ENCODE measurements at regions not wholly inside any gene's neighbourhood (a gene's known extent, or its start where the extent isn't known, plus 50 kb on each side); places are given as distances from the start of the nearest gene placed in this dataset.

DNA sequence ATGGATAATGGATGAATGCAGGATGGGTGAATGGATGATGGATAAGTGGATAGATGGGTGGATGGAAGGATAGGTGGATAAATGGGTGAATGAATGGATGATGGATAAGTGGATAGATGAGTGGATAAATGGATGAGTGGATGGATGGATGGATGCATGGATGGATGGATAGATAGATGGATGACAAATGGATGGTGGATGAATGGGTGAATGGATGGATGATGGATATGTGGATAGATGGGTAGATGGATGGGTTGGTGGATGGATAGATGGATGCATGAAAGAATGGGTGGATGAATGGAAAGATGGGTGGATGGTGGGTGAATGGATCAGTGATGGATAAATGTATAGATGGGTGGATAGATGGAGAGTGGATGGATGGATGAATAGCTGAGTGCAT, 564.8 kb downstream of the MIAT start:
- CTCF ChIA-PET, result no interaction called here
- H3K4me1 Mint-ChIP-seq, result no peaks in the 10 kb centered on the region
- TF ChIP-seq EZH2 (IDR thresholded peaks at IDR 0.05; ENCODE audit: borderline replicate concordance, insufficient read depth, low read depth, low read length, poor library complexity, severe bottlenecking), result no peak
- TF ChIP-seq, protein P1, sequence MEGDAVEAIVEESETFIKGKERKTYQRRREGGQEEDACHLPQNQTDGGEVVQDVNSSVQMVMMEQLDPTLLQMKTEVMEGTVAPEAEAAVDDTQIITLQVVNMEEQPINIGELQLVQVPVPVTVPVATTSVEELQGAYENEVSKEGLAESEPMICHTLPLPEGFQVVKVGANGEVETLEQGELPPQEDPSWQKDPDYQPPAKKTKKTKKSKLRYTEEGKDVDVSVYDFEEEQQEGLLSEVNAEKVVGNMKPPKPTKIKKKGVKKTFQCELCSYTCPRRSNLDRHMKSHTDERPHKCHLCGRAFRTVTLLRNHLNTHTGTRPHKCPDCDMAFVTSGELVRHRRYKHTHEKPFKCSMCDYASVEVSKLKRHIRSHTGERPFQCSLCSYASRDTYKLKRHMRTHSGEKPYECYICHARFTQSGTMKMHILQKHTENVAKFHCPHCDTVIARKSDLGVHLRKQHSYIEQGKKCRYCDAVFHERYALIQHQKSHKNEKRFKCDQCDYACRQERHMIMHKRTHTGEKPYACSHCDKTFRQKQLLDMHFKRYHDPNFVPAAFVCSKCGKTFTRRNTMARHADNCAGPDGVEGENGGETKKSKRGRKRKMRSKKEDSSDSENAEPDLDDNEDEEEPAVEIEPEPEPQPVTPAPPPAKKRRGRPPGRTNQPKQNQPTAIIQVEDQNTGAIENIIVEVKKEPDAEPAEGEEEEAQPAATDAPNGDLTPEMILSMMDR (IDR thresholded peaks at IDR 0.05), result no peak

DNA sequence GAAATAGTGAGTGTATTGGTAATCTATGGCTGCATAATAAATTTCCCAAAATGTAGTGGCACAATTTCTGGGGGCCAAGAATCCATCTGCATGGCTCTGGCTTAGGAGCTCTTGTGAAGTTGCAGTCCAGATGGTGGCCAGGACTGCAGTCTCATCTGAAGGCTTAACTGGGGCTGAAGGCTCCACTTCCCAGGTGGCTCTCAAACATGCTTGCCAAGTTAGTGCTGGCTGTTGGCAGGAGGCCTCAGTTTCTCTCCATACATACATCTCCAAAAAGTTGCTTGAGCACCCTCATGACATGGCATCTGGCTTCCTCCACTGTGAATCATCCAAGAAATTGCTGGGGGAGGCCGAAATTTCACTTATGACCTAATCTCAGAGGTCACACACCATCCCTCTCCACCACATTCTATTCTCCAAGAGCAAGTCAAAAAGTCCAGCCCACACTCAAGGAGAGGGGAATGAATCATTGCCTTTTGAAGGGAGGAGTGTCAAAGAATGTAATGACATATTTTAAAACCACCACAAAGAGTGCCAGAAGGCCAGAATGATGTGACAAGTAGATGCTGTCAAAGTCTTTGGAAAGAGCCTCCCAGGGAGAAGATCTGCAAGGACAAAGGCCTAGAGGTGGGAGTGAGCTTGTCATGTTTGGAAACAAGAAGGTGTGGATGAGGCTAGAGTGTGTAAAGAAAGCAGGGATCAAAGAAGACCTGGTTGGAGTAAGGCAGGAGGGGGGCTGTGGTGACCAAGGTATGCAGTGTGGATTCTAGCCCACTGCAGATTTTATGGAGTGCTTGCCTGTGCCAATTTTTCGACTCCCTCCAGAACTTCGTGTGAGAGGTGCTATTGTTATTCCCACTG, 566.2 kb downstream of the MIAT start:
- Mint-ChIP-seq H3K27me3 (peaks cover 8% of the 10 kb centered on the region), H3K9me3 (ENCODE audit: insufficient read depth) (no peaks in the 10 kb centered on the region), H3K27ac (no peak overlapping the region), H3K4me1 (no peaks in the 10 kb centered on the region), H3K4me3 (no peak overlapping the region)
- no peak overlapping the region for H3K27ac ChIP-seq (ENCODE audit: low read length in 2 of 2)
- H3K4me2 ChIP-seq (replicated peaks; ENCODE audit: low read depth, low read length, poor library complexity, severe bottlenecking), result no peak overlapping the region
- TF ChIP-seq, protein P1 (IDR thresholded peaks at IDR 0.05), result no peak
- no peak for TF ChIP-seq EZH2 (IDR thresholded peaks at IDR 0.05; ENCODE audit: borderline replicate concordance, insufficient read depth, low read depth, low read length, poor library complexity, severe bottlenecking)
- H3K4me1 ChIP-seq (ENCODE audit: control insufficient read depth in 2 of 2, insufficient read depth in 2 of 2, low read length in 2 of 2), result no peaks in the 10 kb centered on the region
- no peak overlapping the region for H3K9ac ChIP-seq (ENCODE audit: low read length)
- H2AFZ ChIP-seq (ENCODE audit: insufficient read depth, low read depth, low read length, poor library complexity, severe bottlenecking), result no peak overlapping the region
- intact Hi-C loops (cut with micrococcal nuclease), result no loop called here
- WGBS (ENCODE audit: insufficient coverage), result 67% methylated on average over 3 of the region's 3 CpGs
- ChIA-PET CTCF (no interaction called here), POLR2A (no interaction called here)
- peaks cover 0 to 5% (median 0%) of the 10 kb centered on the region in 4 experiments for H3K27me3 ChIP-seq (replicated peaks in 1 of 4; ENCODE audit: control extremely low read depth in 1 of 4, control insufficient read depth in 3 of 4, insufficient read depth in 4 of 4, low read length in 3 of 4)
- no peak for DNase-seq
- H3K9me3 ChIP-seq (ENCODE audit: control extremely low read depth in 1 of 3, control insufficient read depth in 2 of 3, insufficient read depth in 1 of 3, low read length in 2 of 3), result peaks cover 0 to 10% (median 0%) of the 10 kb centered on the region in 3 donors
- no peaks in the 10 kb centered on the region for H4K20me1 ChIP-seq (ENCODE audit: control insufficient read depth, insufficient read depth, low read length, poor library complexity, severe bottlenecking)
- H3K36me3 ChIP-seq (replicated peaks in 1 of 2; ENCODE audit: control extremely low read depth in 1 of 2, control insufficient read depth in 1 of 2, extremely low read depth in 1 of 2, insufficient read depth in 2 of 2, low read length in 1 of 2), result no peaks in the 10 kb centered on the region
- no peak overlapping the region for H3K4me3 ChIP-seq (ENCODE audit: control extremely low read depth in 1 of 5, extremely low read depth in 1 of 5, insufficient read depth in 1 of 5, low read depth in 2 of 5, low read length in 4 of 5)
- H3K79me2 ChIP-seq (ENCODE audit: control insufficient read depth, insufficient read depth, low read length), result no peaks in the 10 kb centered on the region
- ATAC-seq (ENCODE audit: low read depth), result no peak

More for the DNA sequence above, 564.8 kb downstream of the MIAT start:
- DNase-seq, result no peak
- H4K20me1 ChIP-seq (ENCODE audit: control insufficient read depth, insufficient read depth, low read length, poor library complexity, severe bottlenecking), result no peaks in the 10 kb centered on the region
- no peak overlapping the region for H3K27ac Mint-ChIP-seq
- intact Hi-C loops (cut with micrococcal nuclease), result no loop called here
- peaks cover 16% of the 10 kb centered on the region for H3K27me3 Mint-ChIP-seq
- H3K9ac ChIP-seq (ENCODE audit: low read length), result no peak overlapping the region
- H3K27me3 ChIP-seq (replicated peaks in 1 of 4; ENCODE audit: control extremely low read depth in 1 of 4, control insufficient read depth in 3 of 4, insufficient read depth in 4 of 4, low read length in 3 of 4), result peaks cover 0 to 5% (median 0%) of the 10 kb centered on the region in 4 experiments
- POLR2A ChIA-PET, result no interaction called here
- H2AFZ ChIP-seq (ENCODE audit: insufficient read depth, low read depth, low read length, poor library complexity, severe bottlenecking), result no peak overlapping the region
- no peaks in the 10 kb centered on the region for H3K79me2 ChIP-seq (ENCODE audit: control insufficient read depth, insufficient read depth, low read length)
- no peaks in the 10 kb centered on the region for H3K9me3 Mint-ChIP-seq (ENCODE audit: insufficient read depth)
- H3K4me3 ChIP-seq (ENCODE audit: control extremely low read depth in 1 of 5, extremely low read depth in 1 of 5, insufficient read depth in 1 of 5, low read depth in 2 of 5, low read length in 4 of 5), result no peak overlapping the region
- no peaks in the 10 kb centered on the region for H3K36me3 ChIP-seq (replicated peaks in 1 of 2; ENCODE audit: control extremely low read depth in 1 of 2, control insufficient read depth in 1 of 2, extremely low read depth in 1 of 2, insufficient read depth in 2 of 2, low read length in 1 of 2)
- peaks cover 0 to 10% (median 0%) of the 10 kb centered on the region in 3 donors for H3K9me3 ChIP-seq (ENCODE audit: control extremely low read depth in 1 of 3, control insufficient read depth in 2 of 3, insufficient read depth in 1 of 3, low read length in 2 of 3)
- no peak overlapping the region for H3K4me3 Mint-ChIP-seq
- no peak for ATAC-seq (ENCODE audit: low read depth)
- no peaks in the 10 kb centered on the region for H3K4me1 ChIP-seq (ENCODE audit: control insufficient read depth in 2 of 2, insufficient read depth in 2 of 2, low read length in 2 of 2)
- H3K4me2 ChIP-seq (replicated peaks; ENCODE audit: low read depth, low read length, poor library complexity, severe bottlenecking), result no peak overlapping the region
- H3K27ac ChIP-seq (ENCODE audit: low read length in 2 of 2), result no peak overlapping the region
